ENCODE measurements at regions not wholly inside any gene's neighbourhood (a gene's known extent, or its start where the extent isn't known, plus 50 kb on each side); places are given as distances from the start of the nearest gene placed in this dataset.

DNA sequence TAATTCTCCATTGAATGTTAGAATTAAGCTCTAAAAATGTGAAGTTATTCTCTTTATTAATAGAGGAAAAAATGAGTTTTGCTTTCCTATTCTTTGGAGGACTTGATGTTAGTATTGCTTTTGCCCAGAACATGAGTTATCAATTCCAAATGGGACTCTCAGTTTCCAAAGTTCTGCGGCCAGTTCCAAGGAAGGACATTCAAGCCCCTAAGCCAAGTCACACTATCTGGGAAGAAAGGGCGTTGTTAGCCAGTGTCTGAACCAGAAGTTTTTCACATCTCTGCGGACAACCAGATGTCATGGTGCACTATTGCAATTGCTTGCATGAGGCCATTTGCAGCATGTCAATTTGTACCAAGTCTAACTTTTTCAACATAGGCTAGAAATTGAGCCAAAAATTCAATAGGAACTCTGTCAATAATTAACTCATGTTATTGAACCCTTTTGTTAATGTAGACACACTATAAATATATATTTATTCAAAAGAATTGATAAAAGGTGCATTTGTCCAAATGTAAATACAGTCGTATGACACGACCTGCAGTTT lies 183.3 kb upstream of the PIK3R1 start:
- TF ChIP-seq CTCF (IDR thresholded peaks at IDR 0.05) (no peak), POLR2A (IDR thresholded peaks at IDR 0.05) (no peak)

All from uterus (tissue), 2 donors.